ENCODE measurements at regions not wholly inside any gene's neighbourhood (a gene's known extent, or its start where the extent isn't known, plus 50 kb on each side); places are given as distances from the start of the nearest gene placed in this dataset.

DNA sequence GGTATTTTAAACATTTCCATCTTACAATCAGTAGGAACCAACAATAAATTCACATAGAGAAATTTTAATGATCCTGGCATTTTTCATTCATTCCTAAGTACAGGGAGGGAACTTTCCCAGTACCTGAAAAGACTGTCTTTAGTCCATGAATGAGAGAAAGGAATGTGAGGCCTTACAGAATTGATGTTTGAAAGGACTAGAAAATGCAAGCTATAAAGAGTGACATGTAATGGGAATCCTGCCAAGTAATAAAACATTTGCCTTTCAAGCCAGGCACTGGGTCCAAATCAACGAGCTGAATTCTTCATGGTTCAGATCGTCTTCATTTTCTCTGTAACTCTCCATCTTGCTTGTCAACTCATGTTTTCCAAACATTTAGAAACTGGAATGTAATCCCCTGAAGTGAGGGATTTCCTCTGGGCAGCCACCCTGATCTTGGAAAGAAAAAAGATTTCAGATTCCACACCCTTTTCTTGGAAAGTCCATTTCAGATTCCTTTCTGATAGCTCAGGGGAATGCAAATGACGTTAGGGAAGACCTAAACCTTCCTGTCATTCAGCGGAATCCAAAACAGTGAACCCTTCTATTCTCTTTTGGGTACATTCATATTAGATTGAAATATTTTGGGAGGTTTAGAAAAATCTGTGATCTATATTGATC lies 315.8 kb downstream of the SH3GL2 start:
- no peak for DNase-seq

DNA sequence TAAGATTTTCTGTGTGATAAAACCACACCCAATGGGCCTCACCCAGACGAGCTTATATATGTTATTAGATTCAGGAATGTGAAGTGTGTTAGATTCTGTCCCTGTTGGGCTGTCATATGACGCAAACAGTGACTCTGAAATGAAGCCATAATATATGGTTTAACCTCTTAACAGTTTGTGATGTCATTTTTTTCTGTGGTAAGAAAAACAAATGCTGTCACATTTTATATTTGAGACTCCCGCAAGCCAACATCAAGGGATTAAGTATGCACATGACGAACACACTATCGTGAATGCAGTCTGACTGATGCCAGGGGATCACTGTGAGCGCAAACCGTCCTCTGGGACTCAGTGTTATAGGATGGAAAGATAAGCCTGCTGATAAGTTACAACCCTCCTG lies 321.7 kb downstream of the SH3GL2 start:
- DNase-seq = no peak

DNA sequence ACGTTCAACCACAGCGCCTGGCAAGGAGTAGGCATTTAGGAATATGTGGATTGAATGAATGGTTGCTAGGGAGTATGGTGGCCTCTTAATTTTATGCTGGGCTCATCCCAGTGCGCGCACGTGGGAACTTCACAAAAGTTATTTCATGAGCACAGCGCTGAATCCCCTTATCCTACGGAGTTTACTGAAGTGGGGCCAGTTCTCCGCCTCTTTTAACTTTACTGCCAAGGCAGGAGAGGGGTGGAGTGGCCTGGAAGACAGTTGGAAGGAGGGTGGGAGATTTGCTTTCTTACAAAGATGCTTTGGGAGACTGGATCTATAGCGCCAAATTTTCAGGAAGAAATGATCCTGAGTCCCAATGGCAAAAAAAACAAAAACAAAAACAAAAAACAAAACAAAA lies 326.5 kb downstream of the SH3GL2 start:
- DNase-seq = no peak

DNA sequence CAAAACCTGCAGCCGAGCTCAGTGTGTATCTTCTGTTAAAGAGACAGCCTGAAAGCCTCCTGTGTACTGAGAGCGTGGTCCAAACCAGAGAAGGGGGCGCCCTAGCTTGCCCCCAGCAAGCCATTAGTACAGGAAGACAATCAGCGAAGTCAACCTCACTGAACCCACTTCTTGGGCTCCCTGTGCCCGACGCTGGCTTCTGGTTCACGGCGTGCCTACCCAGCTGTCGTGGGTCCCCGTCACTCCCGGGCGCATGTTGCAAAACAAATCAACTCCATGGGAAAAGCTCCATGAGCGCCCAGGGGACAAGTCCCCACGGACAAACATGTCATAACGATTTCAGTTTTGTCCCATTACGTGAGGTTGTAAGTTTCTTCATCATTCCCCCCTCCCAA lies 326.9 kb downstream of the SH3GL2 start:
- no peak for DNase-seq

DNA sequence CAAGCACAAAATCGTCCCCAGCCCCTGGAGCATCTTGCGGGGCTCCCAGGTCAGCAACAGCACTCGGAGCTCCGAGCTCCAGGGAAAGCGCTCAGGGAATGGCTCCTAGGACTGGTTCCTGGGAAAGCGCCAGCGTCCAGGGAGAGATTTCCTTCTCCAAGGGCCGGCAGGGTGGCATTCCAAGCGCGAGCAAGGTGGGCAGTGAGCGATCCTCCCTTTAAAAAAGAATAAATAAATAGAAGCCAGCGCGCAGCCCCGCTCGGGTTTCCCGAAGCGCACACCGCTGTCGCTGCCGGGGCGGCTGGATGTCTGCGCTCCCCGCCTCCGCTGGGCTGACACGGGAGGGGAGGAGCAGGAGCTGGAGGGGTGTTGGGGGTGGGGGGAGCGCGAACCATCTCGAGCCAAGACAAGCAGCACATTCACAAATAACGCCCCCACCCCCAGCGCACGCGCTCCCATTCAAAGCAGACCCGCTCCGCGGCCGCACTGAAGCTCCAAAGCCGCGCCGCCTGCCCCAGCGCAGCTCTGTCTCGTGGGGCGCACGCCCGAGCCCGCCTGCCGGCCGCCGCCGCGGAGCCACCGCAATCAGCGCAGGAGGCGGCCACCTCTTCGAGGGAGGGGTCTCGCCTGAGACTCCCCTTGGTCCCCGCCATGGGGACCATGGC lies 327.4 kb downstream of the SH3GL2 start:
- no peak for DNase-seq

DNA sequence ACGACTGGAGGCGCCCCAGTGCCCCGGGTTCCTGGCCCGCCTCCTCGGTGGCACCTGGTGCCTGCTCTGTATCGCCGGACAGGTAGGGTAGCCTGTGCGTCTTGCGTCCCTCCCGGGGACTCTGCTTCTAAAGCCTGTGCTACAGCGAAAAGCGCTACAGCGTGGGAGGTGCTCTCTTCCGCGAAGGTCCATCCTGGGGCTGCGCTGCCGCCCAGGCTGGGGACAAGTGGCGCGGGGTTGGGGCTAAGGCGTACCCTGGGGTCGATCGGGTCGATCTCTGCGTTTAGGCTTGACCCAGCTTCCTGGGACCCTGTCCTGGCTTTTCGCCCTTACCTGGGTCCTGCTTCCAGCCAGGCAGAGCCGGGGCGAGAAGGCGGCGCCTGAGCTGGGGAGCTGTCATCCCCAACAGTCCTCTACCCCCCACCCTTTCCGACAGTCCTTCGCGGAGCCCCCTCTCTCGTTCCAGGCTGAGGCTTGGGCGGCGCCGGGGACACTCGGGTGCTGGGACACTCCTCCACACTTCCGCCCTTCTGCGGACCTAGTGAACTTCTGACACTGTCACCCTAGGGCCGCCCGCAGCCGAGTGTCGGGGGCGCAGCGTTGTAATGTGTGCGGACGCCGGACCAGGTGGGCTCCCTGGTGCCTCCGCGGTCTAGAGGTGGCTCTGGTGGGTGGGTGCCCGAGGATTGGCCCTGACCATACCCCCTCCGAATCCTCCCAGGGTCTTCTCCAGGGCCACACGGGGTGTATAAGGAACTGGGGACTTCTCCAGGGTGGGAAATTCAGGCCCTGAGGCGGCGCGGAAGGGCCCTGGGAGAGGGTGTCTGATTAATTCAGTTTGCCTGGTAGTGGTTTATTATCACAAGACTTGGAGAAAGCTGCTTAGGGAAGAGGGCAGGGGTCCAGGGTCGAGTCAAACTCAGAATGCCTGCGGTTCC lies 328.2 kb downstream of the SH3GL2 start:
- no peak for DNase-seq

DNA sequence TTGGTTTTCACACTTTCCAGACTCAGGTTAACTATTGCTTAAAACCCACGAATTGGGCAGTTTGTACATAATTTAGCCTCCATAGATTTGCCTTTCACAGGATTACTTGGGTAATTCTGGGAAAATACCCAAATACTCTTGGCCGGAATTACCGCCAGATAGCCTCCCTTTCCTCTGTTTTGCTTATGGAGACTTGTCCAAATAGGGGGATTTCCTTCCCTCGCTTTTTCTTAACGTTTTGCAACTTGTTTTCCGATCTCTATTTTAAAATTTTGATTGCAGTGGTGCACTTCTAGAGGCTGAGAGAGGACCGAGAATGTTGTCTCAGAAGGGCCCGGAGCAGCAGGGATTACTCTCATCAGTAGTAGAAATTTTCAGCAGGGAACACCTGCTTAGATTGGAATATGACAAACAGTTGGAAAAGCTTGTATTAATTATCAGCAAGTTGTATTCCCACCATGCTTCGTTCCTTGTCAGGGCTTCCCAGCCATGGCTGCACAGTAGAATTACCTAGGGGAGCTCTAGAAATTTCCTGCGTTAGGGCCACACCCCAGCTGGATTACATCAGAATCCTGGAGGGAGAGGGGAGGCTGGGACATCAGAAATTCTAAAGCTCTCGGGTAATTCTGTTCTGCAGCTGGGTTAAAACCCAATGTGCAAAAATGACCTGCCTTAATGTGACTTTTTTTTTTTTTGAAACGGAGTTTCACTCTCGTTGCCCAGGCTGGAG lies 329.1 kb downstream of the SH3GL2 start:
- DNase-seq = no peak

DNA sequence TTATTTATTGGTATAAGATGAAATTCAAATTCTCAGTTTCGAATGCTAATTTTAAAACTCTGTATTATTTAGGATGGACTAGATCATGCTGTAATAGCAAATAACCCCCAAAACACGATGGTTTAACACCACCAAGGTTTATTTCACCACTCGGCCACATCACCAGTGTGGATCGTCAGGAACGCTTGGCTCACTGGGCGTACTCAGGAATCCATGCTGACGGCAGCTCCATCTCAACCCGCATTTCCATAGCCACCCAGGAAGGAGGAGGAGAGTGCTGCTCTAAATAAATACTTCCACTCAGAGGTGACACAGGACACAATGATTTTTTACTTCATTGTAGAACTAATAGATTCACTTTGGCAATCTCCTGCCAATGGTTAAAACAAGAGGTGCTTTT lies 347.4 kb downstream of the SH3GL2 start:
- no peak for DNase-seq

DNA sequence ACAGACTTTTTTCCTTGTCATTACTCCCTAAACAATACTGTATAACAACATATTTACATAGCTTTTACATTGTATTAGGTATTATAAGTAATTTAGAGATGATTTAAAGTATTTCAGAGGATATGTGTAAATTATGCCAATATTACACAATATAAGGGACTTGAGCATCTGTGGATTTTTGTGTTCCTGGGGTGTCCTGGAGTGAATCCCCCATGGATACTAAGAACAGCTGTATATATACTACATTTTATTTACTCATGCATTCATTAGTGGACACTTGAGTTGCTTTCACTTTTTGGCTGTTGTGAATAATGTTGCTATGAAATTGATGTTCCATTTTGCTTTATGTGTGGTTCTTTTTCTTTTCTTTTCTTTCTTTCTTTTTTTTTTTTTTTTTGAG lies 348.8 kb downstream of the SH3GL2 start:
- DNase-seq = no peak

DNA sequence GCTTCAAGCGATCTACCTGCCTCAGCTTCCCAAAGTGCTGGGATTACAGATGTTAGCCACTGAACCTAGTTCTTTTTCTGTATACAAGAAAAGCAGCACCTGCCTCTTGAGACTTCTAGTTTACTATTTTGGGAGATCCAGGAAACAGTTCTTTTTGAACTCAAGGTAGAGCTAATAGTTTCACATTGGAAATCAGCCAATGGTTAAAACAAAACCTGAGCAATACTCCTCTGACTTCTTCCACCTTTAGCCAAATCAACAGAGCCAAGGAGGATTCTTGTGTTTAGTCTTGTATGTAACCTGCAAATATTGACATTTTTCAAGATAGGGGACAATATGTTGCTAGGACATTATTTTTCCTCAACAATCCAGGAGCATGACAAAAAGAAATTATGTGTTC lies 349.4 kb downstream of the SH3GL2 start:
- no peak for DNase-seq

DNA sequence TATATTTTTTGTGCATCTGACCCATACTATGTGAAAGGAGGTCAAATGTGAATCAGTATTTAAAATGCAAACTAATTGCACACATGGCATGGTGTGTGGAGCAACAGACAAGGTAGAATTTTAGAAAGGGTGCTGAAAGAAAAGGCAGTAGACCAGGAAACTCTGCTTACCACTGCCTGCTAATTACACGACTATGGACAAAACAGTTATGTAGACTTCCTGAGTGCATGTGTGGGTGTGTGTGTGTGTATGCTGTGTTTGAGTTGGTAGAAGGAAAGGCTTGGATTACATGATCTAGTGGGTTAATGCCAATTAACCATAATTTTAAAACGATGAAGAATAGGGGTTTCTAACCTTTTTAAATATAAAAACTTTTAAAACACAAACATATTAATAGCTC lies 349.9 kb downstream of the SH3GL2 start:
- no peak for DNase-seq

DNA sequence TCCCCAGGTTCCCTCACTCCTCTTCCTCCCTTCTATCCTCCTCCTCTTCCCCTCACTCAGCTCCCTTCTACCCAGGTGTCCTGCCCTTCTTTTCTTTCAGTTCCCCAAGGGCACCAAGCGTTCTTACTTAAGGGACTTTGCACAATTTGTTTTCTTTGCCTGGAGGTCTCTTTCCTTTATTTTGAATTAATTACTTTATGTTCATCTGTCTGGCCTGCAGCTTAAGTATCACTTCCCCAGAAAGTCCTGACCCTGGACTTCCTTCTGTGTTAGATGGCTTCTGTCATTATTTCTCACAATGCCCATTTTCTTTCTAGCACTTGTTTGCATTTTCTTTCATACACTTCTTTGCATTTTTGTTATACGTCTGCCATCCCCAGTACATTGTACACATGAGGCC lies 350.6 kb downstream of the SH3GL2 start:
- no peak for DNase-seq

DNA sequence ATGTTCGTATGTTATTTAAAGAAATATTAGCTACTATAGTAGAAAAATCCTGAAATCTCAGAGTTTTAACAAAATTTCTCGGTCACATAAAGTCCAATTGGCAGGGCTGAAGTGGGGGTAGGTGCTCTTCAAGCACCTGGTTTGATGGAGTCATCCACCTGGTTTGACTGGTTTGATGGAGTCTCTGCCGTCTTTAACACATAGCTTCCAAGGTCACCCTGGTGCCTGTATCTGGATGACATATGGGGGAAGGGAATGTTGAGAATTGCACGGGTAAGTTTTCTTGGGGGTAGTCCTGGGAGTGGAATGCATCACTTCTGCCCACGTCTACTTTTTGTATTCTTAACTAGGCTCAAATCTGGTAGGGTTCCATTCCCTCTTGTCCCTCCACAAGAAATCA lies 351.2 kb downstream of the SH3GL2 start:
- DNase-seq = no peak

DNA sequence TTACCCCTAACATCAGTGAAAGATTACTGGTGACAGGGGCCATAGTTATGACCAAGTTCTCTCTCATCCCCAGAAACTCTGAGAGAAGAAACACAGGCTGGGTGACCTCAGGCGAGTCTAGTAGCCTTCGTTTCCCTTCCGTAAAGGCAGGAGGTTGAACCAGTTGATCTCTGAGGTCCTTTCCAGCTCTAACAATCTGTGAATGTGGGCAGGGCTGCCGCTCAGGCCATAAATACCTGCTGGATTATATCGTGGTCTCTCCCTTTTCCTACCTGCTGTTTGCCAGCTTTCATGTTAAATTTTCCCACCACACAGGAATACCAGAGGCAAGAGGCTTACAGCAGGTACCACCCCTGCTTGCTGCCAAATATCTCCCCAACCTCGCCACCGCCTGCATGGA lies 357.5 kb downstream of the SH3GL2 start:
- no peak for DNase-seq

DNA sequence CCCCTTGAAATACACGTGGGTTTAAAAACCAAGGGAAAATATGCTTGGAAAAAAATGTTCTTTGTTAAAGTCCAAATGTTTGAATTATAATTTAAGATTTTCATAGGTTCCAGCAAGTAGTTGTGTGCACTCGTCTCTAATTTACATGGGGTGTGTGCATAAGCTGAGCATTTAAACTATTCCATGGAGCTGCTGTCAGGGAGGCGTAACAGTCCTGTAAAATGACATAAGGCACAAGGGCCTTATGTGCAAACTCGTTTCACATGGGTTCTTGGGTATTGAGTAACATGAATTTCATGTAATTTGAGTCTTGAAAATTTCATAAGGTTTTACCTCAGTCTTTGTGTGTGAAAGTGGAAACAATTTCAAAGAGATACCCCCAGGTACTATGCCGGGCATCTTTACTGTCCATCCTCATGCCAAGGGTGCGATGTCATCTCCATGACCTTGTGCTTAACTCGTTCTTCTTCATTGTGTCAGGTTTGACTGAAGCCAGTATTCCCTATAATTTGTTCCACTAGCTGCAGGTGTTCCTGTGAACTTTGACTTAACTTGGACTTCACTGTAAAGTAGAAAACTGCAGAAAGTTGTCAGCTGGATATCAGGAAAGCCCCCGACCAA lies 359.3 kb downstream of the SH3GL2 start:
- no peak for DNase-seq

DNA sequence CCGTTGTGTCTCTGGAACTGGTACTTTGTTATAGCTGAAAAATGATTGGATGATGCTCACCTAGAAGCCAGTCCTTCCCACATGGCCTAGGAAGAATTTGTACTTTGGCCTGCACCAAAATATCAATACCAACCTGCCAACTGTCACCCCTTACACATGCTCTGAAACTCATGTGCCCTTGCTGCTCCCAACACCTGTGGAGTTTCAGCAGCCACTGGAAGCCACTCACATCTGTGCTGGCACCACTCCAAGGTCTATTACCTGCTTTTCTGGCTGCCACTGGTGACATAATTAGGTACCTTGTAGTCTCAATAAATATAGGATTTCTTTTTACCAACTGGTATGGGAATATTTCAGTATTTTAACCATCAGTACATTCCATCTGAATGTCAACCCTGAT lies 363.6 kb downstream of the SH3GL2 start:
- DNase-seq = no peak

DNA sequence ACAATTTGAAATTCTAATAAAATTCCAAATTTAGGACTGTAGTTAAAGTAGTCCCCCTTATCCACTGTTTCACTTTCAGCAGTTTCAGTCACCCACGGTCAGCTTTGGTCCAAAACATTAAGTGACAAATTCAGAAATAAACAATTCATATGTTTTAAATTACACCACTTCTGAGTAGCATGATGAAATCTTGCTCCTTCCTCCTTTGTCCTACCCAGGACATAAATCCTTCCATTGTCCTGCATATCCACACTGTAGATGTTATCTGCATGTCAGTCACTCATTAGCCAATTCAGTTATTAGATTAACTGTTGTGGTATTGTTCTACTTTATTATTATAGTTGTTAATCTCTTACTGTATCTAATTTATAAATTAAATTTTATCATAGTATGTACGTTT lies 376.5 kb downstream of the SH3GL2 start:
- DNase-seq = no peak

DNA sequence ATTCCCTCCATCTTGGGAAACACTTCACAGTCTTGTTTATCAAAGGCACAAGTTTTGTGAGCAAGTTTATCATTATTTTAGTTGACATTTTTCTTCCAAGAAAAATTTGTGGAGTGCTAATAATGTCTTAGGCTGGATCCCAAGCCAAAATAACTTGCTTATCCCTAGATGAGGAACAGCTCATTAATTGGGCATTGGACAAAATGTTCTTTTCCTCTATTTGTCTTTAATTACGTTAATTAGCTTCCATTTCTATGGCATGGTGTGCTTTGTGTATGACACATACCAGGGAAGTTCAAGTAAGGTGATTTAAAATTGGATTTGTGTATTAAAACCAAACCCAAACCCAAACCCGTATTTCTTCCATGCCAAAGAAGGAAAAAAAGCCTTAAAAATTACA lies 379.5 kb downstream of the SH3GL2 start:
- no peak for DNase-seq

DNA sequence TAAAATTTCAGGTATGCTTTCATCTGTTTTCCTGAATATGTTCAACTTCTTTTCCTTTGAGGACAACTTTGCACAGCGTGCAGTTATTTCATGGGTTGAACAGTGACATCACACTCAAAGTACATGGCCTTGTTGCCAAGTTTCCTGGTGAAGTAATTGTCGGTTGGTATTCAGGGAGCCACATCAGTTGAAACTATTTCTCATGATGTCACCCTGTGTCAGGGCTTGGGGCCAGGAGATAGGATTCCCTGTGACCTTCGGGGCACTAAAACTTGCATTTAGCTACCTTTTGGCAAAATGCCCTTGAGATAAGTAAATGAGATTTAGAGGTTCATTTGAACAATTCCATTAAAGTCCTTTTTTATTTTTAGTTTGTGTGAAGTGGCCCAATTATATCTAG lies 383.9 kb downstream of the SH3GL2 start:
- no peak for DNase-seq

DNA sequence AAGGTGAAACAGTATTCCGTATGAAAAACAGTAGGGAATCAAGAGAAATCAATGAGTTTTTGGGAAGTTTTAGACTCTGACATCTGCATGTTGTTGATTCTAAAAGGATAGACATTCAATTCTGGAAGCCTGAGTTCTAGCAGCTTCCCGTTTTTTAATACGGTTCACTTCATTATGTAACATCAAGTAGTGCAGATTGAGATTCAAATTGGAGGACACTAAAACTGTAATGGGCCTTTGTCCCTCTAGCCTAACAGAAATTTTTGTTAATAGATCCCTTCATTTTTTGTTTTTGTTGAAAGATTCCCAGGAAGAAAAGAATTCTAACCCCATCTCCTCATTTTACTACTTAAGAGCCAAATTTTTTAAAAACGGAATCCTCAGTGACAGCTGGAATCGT lies 384.6 kb downstream of the SH3GL2 start:
- DNase-seq = no peak

DNA sequence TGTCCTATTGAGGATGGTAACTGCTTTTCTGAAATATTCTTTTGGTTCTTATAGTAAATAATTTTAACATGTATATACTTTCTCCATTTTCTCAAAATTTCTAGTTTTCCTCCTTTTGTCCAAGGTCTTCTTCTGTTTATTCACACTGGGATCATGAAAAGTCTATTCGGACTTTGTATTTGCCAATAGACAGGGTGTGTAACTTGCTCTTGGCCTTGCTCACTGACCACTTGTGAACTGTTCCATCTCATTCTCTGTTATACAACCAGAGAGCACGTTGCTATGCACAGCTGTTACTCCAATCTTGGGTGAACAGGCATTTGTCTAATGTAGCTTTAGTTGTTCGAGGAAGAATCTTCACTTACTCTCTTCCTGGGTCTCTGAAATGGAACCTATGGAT lies 388.9 kb downstream of the SH3GL2 start:
- no peak for DNase-seq

DNA sequence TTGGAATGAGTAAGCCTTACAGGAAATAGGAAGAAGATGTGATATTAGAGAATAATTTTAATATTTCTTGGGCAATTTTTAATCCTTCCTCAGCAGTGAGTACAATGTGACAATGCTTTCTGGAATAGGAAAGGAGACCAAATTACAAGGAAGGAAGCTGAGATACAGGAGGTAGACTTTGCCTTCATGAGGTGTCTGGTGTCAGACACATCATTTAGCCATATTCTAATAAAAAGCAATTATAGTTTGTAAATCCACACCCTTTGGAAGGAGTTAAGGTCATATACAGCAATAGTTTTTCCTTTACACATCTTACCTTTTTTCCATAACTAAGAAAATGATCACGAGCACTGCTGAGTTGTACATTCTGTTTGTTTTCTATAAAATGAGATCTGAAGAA lies 390.4 kb downstream of the SH3GL2 start:
- no peak for DNase-seq

DNA sequence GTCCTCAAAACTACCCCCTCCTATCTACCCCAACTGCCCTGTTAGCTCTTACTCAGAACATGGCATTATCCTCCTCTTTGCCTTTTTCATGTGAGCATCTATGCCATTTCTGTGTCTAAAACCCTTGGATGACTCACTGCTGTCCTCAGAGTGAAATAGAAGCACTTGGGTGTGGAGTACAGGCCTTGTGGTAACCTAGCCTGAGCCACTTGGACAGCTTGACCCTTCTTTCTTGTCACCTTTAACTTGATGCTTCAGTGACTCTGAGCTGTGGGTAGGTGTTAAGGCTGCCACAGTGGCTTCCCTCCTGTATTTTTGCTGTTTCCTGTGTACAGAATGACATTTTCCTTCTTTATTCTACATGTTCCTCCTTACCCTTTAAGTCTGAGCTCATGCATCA lies 391.4 kb downstream of the SH3GL2 start:
- DNase-seq = no peak
